ENCODE measurements at regions not wholly inside any gene's neighbourhood (a gene's known extent, or its start where the extent isn't known, plus 50 kb on each side); places are given as distances from the start of the nearest gene placed in this dataset.

- no peaks in the 10 kb centered on the region for H3K9me3 Mint-ChIP-seq
- H3K36me3 ChIP-seq (ENCODE audit: insufficient read depth, low read length), result no peaks in the 10 kb centered on the region
- ChIA-PET CTCF (no interaction called here), POLR2A (no interaction called here)
- no peak overlapping the region for H3K4me3 Mint-ChIP-seq
- H3K4me1 ChIP-seq (ENCODE audit: insufficient read depth, low read length), result no peaks in the 10 kb centered on the region
- DNase-seq, result no peak
- H3K4me3 ChIP-seq (ENCODE audit: low read length), result no peak overlapping the region
- peaks cover 7 to 36% of the 10 kb centered on the region in 2 donors for H3K27me3 Mint-ChIP-seq
- H3K27ac ChIP-seq (ENCODE audit: low read depth, low read length), result no peak overlapping the region
- H3K27me3 ChIP-seq (ENCODE audit: insufficient read depth, low read length, poor library complexity, severe bottlenecking), result no peaks in the 10 kb centered on the region
- no peak overlapping the region for H3K27ac Mint-ChIP-seq
- no peaks in the 10 kb centered on the region for H3K9me3 ChIP-seq (ENCODE audit: low read length)
- H3K4me1 Mint-ChIP-seq, result no peaks in the 10 kb centered on the region
- no peaks in the 10 kb centered on the region for H3K36me3 Mint-ChIP-seq
Observed at GRCh38 chr20:57964011-57964862, 254.4 kb upstream of the PMEPA1 start.

GRCh38 chr20:57960803-57961575 is 251.2 kb upstream of the PMEPA1 start:
- no peak overlapping the region for H3K4me3 ChIP-seq (ENCODE audit: low read length)
- no peaks in the 10 kb centered on the region for H3K36me3 Mint-ChIP-seq
- H3K27me3 Mint-ChIP-seq, result peaks cover 8 to 16% of the 10 kb centered on the region in 2 donors
- no peaks in the 10 kb centered on the region for H3K27me3 ChIP-seq (ENCODE audit: insufficient read depth, low read length, poor library complexity, severe bottlenecking)
- no peaks in the 10 kb centered on the region for H3K4me1 Mint-ChIP-seq
- H3K4me1 ChIP-seq (ENCODE audit: insufficient read depth, low read length), result no peaks in the 10 kb centered on the region
- CTCF ChIA-PET, result no interaction called here
- DNase-seq, result no peak
- no peaks in the 10 kb centered on the region for H3K9me3 Mint-ChIP-seq
- no peak overlapping the region for H3K27ac ChIP-seq (ENCODE audit: low read depth, low read length)
- peak overlapping the region in 1 of 8 donors; percentile 58 for H3K27ac Mint-ChIP-seq
- no peak overlapping the region for H3K4me3 Mint-ChIP-seq
- no peaks in the 10 kb centered on the region for H3K36me3 ChIP-seq (ENCODE audit: insufficient read depth, low read length)
- POLR2A ChIA-PET, result no interaction called here
- H3K9me3 ChIP-seq (ENCODE audit: low read length), result no peaks in the 10 kb centered on the region

- Histone ChIP-seq H3K36me3 (ENCODE audit: insufficient read depth, low read length) (no peaks in the 10 kb centered on the region), H3K4me1 (ENCODE audit: insufficient read depth, low read length) (no peaks in the 10 kb centered on the region), H3K4me3 (ENCODE audit: low read length) (no peak overlapping the region), H3K9me3 (ENCODE audit: low read length) (no peaks in the 10 kb centered on the region), H3K27me3 (ENCODE audit: insufficient read depth, low read length, poor library complexity, severe bottlenecking) (no peaks in the 10 kb centered on the region), H3K27ac (ENCODE audit: low read depth, low read length) (no peak overlapping the region)
- peaks cover 9% of the 10 kb centered on the region in 2 donors for H3K27me3 Mint-ChIP-seq
- ChIA-PET CTCF (no interaction called here), POLR2A (no interaction called here)
- H3K4me1 Mint-ChIP-seq, result no peaks in the 10 kb centered on the region
- no peaks in the 10 kb centered on the region for H3K36me3 Mint-ChIP-seq
- no peak overlapping the region for H3K4me3 Mint-ChIP-seq
- H3K9me3 Mint-ChIP-seq, result peaks cover 0 to 5% (median 0%) of the 10 kb centered on the region in 5 donors
- no peak overlapping the region for H3K27ac Mint-ChIP-seq
- DNase-seq, result no peak
Observed at GRCh38 chr20:57959589-57959988, 249.8 kb upstream of the PMEPA1 start.

- CTCF ChIA-PET, result no interaction called here
- Histone ChIP-seq H3K4me3 (ENCODE audit: low read length) (no peak overlapping the region), H3K4me1 (ENCODE audit: insufficient read depth, low read length) (no peaks in the 10 kb centered on the region), H3K9me3 (ENCODE audit: low read length) (no peaks in the 10 kb centered on the region), H3K27me3 (ENCODE audit: insufficient read depth, low read length, poor library complexity, severe bottlenecking) (no peaks in the 10 kb centered on the region), H3K36me3 (ENCODE audit: insufficient read depth, low read length) (no peaks in the 10 kb centered on the region), H3K27ac (ENCODE audit: low read depth, low read length) (no peak overlapping the region)
- H3K4me1 Mint-ChIP-seq, result no peaks in the 10 kb centered on the region
- no peaks in the 10 kb centered on the region for H3K36me3 Mint-ChIP-seq
- peaks cover 0 to 6% (median 0%) of the 10 kb centered on the region in 5 donors for H3K9me3 Mint-ChIP-seq
- no peak overlapping the region for H3K27ac Mint-ChIP-seq
- H3K27me3 Mint-ChIP-seq, result peaks cover 5 to 6% of the 10 kb centered on the region in 2 donors
- no peak overlapping the region for H3K4me3 Mint-ChIP-seq
- no peak for DNase-seq
- POLR2A ChIA-PET, result no interaction called here
Observed at GRCh38 chr20:57959018-57959417, 249.2 kb upstream of the PMEPA1 start.

- H3K4me1 Mint-ChIP-seq, result no peaks in the 10 kb centered on the region
- H3K36me3 Mint-ChIP-seq, result no peaks in the 10 kb centered on the region
- H3K27ac Mint-ChIP-seq, result no peak overlapping the region
- no peak overlapping the region for H3K4me3 ChIP-seq (ENCODE audit: low read length)
- no peaks in the 10 kb centered on the region for H3K4me1 ChIP-seq (ENCODE audit: insufficient read depth, low read length)
- no peaks in the 10 kb centered on the region for H3K36me3 ChIP-seq (ENCODE audit: insufficient read depth, low read length)
- POLR2A ChIA-PET, result no interaction called here
- H3K27ac ChIP-seq (ENCODE audit: low read depth, low read length), result no peak overlapping the region
- no peak overlapping the region for H3K4me3 Mint-ChIP-seq
- peaks cover 6 to 9% of the 10 kb centered on the region in 2 donors for H3K27me3 Mint-ChIP-seq
- no peaks in the 10 kb centered on the region for H3K9me3 ChIP-seq (ENCODE audit: low read length)
- H3K9me3 Mint-ChIP-seq, result peaks cover 0 to 6% (median 0%) of the 10 kb centered on the region in 5 donors
- CTCF ChIA-PET, result no interaction called here
- DNase-seq, result no peak
- H3K27me3 ChIP-seq (ENCODE audit: insufficient read depth, low read length, poor library complexity, severe bottlenecking), result no peaks in the 10 kb centered on the region
Observed at GRCh38 chr20:57958050-57958420, 248.2 kb upstream of the PMEPA1 start.

- no peaks in the 10 kb centered on the region for H3K27me3 ChIP-seq (ENCODE audit: insufficient read depth, low read length, poor library complexity, severe bottlenecking)
- DNase-seq, result no peak
- POLR2A ChIA-PET, result no interaction called here
- Mint-ChIP-seq H3K27me3 (peaks cover 6 to 9% of the 10 kb centered on the region in 2 donors), H3K9me3 (peaks cover 0 to 7% (median 0%) of the 10 kb centered on the region in 5 donors), H3K4me3 (no peak overlapping the region), H3K36me3 (no peaks in the 10 kb centered on the region), H3K4me1 (no peaks in the 10 kb centered on the region), H3K27ac (peak overlapping the region in 1 of 8 donors; percentile 58)
- H3K4me1 ChIP-seq (ENCODE audit: insufficient read depth, low read length), result no peaks in the 10 kb centered on the region
- CTCF ChIA-PET, result no interaction called here
- H3K36me3 ChIP-seq (ENCODE audit: insufficient read depth, low read length), result no peaks in the 10 kb centered on the region
- H3K27ac ChIP-seq (ENCODE audit: low read depth, low read length), result no peak overlapping the region
- no peaks in the 10 kb centered on the region for H3K9me3 ChIP-seq (ENCODE audit: low read length)
- H3K4me3 ChIP-seq (ENCODE audit: low read length), result no peak overlapping the region
Observed at GRCh38 chr20:57957411-57958049, 247.7 kb upstream of the PMEPA1 start.

GRCh38 chr20:57953638-57954037 is 243.8 kb upstream of the PMEPA1 start:
- Histone ChIP-seq H3K27me3 (ENCODE audit: insufficient read depth, low read length, poor library complexity, severe bottlenecking) (no peaks in the 10 kb centered on the region), H3K4me1 (ENCODE audit: insufficient read depth, low read length) (no peaks in the 10 kb centered on the region), H3K9me3 (ENCODE audit: low read length) (no peaks in the 10 kb centered on the region), H3K4me3 (ENCODE audit: low read length) (no peak overlapping the region), H3K27ac (ENCODE audit: low read depth, low read length) (no peak overlapping the region), H3K36me3 (ENCODE audit: insufficient read depth, low read length) (no peaks in the 10 kb centered on the region)
- H3K36me3 Mint-ChIP-seq, result peaks cover 0 to 4% (median 0%) of the 10 kb centered on the region in 3 donors
- H3K4me1 Mint-ChIP-seq, result no peaks in the 10 kb centered on the region
- H3K4me3 Mint-ChIP-seq, result no peak overlapping the region
- H3K9me3 Mint-ChIP-seq, result peaks cover 0 to 8% (median 0%) of the 10 kb centered on the region in 5 donors
- H3K27me3 Mint-ChIP-seq, result peaks cover 9 to 17% of the 10 kb centered on the region in 2 donors
- no peak overlapping the region for H3K27ac Mint-ChIP-seq
- POLR2A ChIA-PET, result no interaction called here
- DNase-seq, result no peak
- CTCF ChIA-PET, result no interaction called here

GRCh38 chr20:57952136-57952535 is 242.3 kb upstream of the PMEPA1 start:
- Mint-ChIP-seq H3K27me3 (peaks cover 9 to 23% of the 10 kb centered on the region in 2 donors), H3K4me3 (no peak overlapping the region), H3K4me1 (no peaks in the 10 kb centered on the region), H3K27ac (no peak overlapping the region), H3K9me3 (peaks cover 0 to 8% (median 0%) of the 10 kb centered on the region in 5 donors), H3K36me3 (peaks cover 0 to 4% (median 0%) of the 10 kb centered on the region in 3 donors)
- no peaks in the 10 kb centered on the region for H3K9me3 ChIP-seq (ENCODE audit: low read length)
- ChIA-PET CTCF (no interaction called here), POLR2A (no interaction called here)
- H3K4me3 ChIP-seq (ENCODE audit: low read length), result no peak overlapping the region
- H3K4me1 ChIP-seq (ENCODE audit: insufficient read depth, low read length), result no peaks in the 10 kb centered on the region
- no peak for DNase-seq
- no peaks in the 10 kb centered on the region for H3K27me3 ChIP-seq (ENCODE audit: insufficient read depth, low read length, poor library complexity, severe bottlenecking)
- no peak overlapping the region for H3K27ac ChIP-seq (ENCODE audit: low read depth, low read length)
- no peaks in the 10 kb centered on the region for H3K36me3 ChIP-seq (ENCODE audit: insufficient read depth, low read length)
